GM12873 (cell line): ENCODE measurements at regions not wholly inside any gene's neighbourhood (a gene's known extent, or its start where the extent isn't known, plus 50 kb on each side); places are given as distances from the start of the nearest gene placed in this dataset.

Experiments
- CTCF ChIP-seq: IDR thresholded peaks from 2 replicates; pipeline ENCODE4 v1.5.1; 2012; ENCODE audit warnings: low read depth, mild to moderate bottlenecking, moderate library complexity, low read length, control low read depth; ENCODE audit not compliant: insufficient read depth; ENCODE audit errors: missing control alignments

GRCh38 chr1:56311766-56312165 is 267.6 kb downstream of the PLPP3 start:
- no peak for TF ChIP-seq CTCF

GRCh38 chr1:56310945-56311344 is 268.4 kb downstream of the PLPP3 start:
- no peak for TF ChIP-seq CTCF

GRCh38 chr1:56309065-56309464 is 270.3 kb downstream of the PLPP3 start:
- no peak for TF ChIP-seq CTCF

GRCh38 chr1:56304975-56305374 is 274.4 kb downstream of the PLPP3 start:
- no peak for TF ChIP-seq CTCF

- no peak for TF ChIP-seq CTCF
Observed at GRCh38 chr1:56303805-56304204, 275.6 kb downstream of the PLPP3 start.

GRCh38 chr1:56302878-56303277 is 276.5 kb downstream of the PLPP3 start:
- TF ChIP-seq CTCF = no peak

- TF ChIP-seq CTCF = no peak
Observed at GRCh38 chr1:56301791-56302190, 277.6 kb downstream of the PLPP3 start.
